UCSD-AML1 (cell line): ENCODE measurements at regions not wholly inside any gene's neighbourhood (a gene's known extent, or its start where the extent isn't known, plus 50 kb on each side); places are given as distances from the start of the nearest gene placed in this dataset.

ENCODE experiments used
- DNase-seq: peaks from one replicate; lab custom pipeline; 2025; ENCODE audit not compliant: unreplicated experiment; lab: John Stamatoyannopoulos, UW

DNA sequence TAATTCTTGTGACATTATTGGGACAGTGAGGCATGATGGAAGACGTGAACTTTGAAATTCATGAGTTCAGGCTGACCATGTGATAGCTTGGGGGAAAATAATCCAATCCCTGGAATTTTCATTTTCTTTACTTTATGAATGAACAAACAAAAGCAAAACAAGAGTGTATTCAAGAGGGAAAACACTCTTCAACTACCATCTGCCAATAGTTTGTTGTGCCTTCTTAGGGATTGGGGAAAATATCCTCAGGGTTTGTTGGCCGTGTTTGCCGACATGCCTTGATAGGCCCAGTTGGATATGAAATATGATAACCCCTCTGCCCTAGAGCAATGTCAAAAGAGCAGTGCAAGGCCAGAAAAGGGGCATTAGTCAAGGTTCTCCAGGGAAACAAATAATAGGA is 80.8 kb upstream of the CLNK start:
- DNase-seq, result no peak

DNA sequence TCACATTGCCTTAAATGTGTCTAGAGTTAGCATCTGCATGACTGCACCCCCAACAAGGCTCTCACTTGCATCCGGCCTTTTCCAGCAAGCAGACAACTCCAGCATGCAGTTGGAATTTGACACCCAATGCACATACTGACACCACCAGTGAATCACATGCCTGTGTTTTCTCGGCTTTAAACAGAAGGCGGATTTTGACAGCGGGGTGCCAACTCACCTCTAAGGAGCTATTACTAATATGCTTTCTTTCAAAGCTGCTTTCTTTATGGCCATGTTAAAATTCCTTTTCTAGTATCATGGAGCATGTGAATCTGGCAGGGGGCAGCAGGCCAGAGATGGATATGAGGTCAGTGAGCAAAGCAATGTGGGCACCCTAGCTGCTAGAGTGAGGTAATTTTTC is 78.0 kb upstream of the CLNK start:
- DNase-seq, result no peak

DNA sequence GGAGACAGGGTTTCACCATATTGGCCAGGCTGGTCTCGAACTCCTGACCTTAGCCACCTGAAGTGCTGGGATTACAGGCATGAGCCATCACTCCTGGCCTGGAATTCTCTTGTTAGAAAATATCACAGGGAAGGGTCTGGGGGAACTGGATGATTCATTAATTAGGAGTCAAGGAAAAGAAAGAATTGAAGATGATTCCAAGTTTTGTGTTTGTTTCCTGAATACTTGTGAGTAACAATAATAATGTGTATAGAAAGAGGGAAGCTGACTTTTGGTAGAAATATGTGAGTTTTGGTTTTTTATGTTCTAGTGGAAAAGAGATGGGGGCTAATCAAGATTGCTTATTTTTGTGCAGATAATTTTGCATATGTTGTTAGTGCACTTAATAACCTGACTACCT is 77.3 kb upstream of the CLNK start:
- no peak for DNase-seq

DNA sequence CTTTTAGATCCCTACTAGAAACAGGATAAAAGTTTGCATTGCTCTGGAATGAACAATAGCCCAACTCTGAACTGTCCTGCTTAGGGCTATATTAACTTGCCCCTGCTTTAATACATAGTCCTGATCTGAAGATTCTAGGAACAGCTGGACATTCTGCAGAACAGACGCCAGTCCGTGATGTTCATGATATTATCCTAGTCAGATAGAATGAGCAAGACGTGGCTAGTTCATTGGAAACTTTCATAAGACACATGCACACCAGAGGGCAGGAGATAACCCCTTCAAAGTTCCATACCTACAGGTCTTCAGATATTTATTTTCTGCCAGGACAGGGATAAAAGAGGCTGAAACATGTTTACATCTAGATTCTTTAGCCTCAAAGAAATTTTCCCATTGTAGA is 75.5 kb upstream of the CLNK start:
- DNase-seq, result no peak

DNA sequence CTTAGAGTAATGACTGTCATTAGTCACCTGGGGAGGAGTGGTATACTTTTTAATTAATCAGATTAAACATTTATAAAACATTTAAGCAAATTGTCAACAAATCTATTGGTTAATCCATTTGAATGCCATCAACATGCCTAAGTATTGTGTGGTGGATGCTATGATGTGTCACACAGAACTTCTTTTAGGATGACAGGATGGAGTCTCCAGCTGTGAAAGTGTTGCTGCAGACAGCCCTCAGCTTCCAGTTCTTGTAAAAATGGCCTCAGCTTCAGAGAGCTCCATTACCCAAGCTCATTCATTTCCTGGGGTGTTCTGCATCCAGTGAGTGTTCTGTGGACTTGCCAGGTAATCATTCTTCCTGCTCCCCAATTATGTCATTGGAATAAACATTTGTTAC is 74.3 kb upstream of the CLNK start:
- no peak for DNase-seq

DNA sequence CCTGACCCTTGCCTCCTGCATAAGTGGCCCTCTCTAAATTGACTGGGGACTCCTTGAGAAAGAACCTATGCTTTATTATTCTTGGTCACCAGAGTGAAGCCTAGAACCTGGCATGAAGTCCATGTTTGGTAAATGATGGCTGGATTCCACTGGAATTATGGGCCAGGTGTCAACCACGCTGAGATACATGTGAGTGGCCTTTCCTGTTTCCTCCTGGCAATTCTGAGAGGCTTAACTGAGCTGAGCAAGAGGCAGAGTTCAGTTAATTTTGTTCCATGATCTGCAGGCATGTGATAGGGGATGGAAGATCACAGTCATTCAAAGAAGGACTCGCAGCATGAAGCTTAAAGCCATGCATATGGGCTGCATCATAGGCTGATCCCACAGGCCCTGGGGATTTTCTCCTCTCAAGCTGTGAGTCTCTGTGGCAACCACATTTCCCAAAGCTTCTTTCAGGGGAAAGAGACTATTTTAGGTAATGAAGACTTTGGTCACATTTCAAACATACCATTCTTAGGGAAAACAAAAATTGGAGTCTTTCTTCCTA is 69.4 kb upstream of the CLNK start:
- no peak for DNase-seq

DNA sequence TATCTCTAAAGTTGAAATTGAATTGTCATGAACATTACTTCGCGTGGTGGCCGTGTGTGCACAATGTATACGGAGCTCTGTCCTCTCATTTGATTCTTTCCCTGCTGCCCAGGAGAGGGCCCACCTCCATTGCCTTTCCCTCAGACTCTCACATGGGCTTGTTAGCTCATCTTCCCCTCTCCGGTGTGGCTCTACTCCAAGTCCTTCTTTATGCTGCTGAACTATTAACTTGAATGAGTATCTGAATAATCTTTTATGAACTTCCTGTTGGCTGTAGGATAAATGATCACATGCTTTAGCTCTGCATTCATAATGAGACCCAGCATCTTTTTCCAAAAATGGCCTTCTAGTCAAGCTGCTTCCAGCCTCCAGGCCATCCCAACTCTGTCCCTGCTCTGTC is 68.8 kb upstream of the CLNK start:
- DNase-seq, result no peak

DNA sequence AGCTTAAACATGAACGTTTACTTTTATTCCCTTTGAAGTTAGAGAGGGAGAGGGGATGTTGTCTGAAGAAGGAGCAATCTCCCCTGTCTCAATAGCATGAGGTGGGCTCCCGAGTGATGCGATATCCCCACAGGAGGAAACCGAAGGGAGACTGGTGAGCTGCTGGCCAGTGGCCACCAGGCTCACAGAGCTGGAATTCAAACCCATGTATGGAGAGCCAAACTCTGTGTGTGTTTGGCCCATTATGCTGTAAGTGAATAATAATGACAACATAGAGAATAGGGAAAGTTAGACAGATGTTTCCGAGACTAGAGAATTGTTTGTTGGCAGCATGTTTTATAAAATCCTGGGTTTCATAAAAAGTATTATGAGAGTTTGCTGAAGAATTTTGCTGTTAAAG is 66.1 kb upstream of the CLNK start:
- no peak for DNase-seq

DNA sequence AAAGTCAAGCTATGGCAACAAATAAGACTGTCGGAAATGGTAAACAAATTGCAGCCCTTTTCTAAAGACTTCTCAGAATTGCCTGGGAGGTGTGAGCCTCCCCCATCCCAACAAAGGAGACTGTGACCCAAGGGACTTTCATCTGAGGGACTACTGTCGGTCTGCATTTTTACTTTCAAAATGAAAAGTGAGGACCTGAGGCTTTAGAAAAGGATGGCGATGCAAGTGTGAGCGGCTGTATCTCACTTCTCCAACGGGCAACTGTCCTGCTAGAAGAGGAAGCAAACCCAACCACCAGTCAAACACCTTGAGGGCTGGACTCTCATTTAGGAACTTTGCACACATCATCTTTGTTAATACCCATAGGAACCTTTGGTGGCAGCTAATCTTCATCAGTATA is 62.6 kb upstream of the CLNK start:
- DNase-seq, result no peak

DNA sequence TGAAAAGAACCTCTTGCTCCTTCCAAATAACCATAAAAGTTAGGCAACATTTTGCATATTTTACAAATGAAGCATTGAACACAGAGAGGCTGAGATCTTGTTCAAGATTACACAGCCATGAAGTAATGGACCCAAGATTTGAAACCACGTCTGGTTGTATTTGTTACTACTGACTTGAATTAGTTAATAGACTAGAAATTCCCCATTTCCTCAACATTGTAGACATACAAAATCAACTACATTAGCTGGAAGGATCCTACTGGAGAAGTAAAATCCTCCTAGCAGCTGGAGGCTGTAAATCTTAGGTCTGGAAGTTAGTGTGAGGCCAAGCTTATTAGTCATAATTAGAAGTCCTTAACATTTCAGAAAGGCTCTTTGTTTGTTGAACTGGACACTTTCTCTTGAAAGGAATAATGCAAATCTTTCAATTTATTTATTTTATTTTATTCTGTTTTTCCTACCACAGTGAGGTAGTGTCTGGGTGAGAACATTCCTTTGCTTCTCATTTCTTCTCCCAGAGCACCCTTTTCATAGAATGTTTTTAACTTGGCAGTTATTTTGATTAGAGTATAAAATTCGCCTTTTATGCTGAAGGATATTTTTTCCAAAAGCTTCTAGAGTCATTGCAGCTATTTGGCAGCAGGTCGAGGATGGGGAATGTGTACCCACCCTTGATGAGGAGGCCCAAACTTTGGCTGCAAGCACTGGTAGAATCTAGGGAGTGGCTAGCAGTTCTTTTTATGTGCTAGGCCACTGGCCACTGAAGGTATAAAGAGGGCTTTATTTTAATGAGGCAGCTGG is 62.0 kb upstream of the CLNK start:
- DNase-seq, result no peak

DNA sequence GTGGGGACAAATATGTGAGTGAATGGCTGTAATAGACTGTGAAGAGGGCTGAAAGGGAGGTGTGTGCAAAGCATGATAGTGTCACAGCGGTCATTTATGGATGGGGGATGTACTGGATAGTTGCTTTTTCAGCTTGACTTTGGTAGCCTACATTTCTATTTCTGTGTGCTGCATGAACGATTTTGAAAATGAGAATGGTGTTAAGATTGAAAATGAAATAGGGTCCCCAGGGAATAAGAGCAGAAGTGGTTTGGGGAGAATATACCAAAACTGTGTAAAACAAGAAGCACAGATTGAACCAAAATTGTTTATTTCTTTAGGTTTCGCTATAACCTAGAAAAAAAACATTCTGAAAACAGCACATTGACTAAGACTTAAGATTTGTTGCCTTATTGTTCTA is 58.8 kb upstream of the CLNK start:
- DNase-seq, result no peak

DNA sequence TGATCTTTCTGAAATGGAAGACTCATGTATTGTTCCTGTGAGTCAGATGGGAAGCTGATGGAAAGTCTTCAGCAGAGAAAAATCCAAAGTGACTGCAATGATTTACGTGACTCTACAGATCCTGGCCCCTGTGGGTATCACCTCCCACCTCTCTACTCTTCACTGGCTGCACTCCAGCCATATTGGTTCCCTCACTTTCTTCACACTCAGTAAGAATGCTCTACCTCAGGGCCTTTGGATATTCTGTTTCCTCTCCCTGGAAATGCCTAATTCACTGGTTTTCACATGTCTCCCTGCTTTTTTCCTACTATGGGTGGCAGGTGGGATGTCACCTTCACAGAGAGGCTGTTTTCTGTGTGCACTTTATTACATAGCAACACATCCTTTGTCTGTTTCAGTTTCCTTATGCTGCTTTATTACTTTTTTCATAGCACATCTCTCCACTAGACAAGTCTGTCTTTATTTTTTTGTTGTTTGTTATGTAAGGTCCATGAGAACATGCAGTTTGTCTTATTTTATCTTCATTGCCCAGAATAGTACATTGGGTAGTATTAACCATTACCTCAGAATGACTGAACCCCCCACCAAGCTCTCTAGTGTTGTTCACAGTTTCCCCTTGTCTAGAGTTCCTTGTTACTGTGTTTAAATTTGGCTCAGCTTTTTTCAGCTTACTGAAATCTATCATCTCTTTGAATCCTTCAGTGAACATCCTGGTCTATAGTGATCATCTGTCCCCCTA is 57.6 kb upstream of the CLNK start:
- no peak for DNase-seq

DNA sequence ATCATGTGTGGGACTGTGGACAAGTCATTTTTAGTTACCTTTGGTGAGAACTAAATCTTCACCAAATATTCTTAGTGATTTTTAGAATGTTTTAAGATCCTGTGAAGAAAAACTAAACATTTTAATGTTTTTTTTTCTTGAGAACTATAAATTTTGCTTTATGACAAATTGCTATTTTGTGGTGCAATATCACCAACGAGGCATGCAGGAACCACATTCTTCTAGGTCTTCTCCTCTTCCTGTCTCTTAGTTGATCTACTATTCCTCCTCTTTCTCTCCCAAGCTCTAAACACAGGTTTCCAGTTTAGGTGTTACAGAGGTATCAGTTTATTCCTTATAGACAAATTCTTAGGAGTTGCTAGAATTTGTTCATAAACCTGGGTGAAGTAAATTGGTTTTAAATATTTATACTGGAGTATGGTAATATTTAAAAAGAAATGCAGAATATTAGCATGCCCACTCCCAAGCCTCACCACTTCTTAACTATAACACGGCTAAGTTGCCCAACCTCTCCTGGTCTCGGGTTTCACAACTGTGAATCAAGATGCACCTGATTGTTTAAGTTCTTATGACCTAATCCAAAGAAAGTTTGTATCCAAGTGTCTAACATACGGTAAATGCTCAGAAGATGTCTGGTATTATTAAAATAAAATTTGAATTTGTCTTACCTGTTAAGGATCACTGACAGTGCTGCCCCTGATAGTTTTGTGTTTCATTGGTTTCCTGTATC is 56.5 kb upstream of the CLNK start:
- DNase-seq, result no peak

DNA sequence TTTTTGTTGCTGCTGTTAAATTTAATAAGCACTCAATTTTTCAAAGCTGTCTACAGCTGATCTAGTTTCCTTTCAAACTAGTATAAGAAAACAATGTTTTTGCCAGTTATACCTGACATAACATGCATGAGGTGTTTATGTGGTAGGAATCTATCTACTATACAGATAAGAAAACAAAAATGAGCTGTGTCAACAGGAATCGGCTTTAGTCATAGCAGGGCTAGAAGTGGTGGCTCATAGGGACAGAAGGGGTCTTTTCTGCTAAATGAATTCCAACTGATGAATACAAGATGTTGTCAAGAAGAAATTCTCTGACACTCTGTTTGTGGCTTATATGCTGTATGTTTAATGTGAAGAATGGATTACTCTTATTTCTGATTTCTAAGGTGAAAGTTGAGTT is 55.7 kb upstream of the CLNK start:
- no peak for DNase-seq

DNA sequence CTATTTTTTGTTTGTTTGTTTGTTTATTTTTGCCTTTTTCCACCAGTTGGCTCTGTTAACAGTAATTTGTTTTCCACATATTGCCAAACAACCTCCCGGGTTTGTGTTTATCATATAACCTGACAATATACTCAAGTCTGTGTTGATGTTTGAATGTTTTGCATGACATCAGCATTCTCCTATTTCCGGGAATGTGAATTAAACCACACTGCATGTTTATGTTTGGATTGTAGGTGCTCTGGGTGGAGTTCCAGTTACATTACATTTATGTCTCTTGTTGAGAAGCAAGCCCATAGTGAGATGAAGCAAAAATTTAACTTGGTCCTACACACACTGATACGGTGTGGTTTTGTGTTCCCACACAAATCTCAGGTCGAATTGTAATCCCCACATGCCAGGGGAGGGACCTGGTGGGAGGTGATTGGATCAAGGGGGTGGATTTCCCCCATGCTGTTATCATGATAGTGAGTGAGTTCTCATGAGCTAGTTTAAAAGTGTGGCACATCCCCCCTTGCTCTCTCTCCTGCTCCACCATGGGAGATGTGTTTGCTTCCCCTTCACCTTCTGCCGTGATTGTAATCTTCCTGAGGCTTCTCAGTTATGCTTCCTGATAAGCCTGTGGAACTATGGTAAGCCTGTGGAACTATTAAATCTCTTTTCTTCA is 54.4 kb upstream of the CLNK start:
- no peak for DNase-seq

DNA sequence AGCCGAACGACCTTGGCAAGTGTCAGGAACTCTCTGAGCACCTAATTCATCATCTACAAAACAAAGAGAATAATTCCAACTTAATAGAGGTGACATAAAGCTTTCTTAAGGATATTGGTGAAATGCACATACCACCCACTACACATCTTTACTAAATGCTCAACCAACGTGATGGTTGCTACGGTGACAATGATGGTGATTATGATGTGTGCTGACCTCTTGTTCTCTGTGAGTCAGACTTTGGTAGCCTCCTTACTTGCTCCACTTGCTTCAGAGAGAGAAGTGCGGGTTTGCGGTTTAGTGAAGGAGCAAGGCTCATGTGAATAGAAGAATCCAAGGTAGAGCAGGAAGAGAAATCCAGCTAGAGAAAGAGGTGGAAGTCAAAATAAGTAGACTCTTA is 52.8 kb upstream of the CLNK start:
- DNase-seq, result no peak

DNA sequence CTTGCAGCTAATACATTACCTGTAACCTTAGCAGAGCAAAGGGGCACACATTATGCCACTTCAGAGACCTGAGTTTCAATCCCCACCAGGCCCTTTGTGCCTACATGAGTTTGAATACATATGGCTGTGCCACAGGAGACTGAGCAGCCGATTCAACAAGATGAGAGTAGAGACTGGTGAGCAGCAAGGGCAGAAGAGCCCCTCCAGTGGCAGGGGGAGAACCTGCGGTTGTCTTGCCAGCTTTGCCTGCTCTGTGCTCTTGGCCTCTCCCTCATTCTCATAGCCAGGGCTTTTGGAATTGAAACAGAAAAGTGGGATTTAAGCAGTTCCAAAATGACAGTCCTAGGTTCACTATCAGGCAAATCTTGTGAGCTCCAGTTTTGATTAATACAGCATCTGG is 52.3 kb upstream of the CLNK start:
- DNase-seq, result no peak

DNA sequence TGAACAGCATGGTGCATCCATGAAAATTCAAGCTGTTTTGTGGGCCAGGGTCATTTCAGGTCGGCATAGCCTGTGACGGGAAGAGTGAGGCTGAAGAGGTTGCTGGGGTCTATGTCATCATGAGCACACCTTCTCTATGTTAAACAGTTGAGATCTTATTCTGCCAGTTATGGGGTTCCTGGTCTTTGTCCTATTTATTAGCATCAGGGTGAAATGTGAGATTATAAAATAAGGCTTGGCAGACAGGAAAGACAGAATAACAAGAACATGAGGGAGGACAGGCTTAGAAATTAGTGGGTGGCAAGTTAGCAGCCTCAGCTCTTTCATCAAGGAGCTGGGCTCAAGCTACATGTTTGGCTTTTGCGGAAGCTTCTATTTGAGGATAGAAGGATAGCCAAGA is 51.7 kb upstream of the CLNK start:
- no peak for DNase-seq

DNA sequence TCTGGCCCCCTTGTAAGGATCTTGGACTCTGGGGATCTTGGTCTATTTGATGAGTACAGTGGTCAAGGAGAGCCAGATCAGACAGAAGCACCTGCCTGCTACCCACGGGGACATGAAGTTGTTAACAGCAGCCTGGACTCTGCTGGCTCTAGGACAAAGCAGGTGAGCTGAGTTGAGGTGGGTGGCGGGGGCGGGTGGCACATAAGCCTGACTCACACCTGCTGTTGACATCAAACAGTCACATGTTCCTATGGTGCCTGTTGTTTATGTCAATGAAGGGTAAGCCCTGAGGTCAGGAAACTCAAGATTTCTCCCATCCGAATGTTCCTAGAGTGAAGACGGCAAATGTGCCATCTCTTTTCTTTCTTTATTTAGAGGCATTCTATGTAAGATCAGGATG is 50.1 kb upstream of the CLNK start:
- DNase-seq, result no peak
